OCI-LY1 (cell line): ENCODE measurements at regions not wholly inside any gene's neighbourhood (a gene's known extent, or its start where the extent isn't known, plus 50 kb on each side); places are given as distances from the start of the nearest gene placed in this dataset.

ENCODE experiments used
- H2AFZ ChIP-seq: fragments of 200-600 bp; sonication (generic), shearing (Covaris generic); 2 replicates; pipeline ENCODE4 v1.6.0; 2014; ENCODE audit warnings: antibody characterized with exemption, mild to moderate bottlenecking, low read length
- H3F3A ChIP-seq: fragments of 200-600 bp; sonication (generic), shearing (Covaris generic); 2 replicates; pipeline ENCODE4 v1.6.0; 2014; ENCODE audit warnings: mild to moderate bottlenecking, antibody characterized with exemption, low read length, moderate library complexity; ENCODE audit not compliant: insufficient read depth
- H3K27ac ChIP-seq: fragments of 200-600 bp; sonication (generic); 2 replicates; pipeline ENCODE4 v1.5.1; 2014; ENCODE audit warnings: low read length, mixed run types, mild to moderate bottlenecking, low read depth; ENCODE audit not compliant: poor library complexity, severe bottlenecking
- H3K27me3 ChIP-seq: fragments of 200-600 bp; sonication (generic); 2 replicates; pipeline ENCODE4 v1.6.0; 2014; ENCODE audit warnings: antibody characterized with exemption, mild to moderate bottlenecking, low read length, moderate library complexity; ENCODE audit not compliant: insufficient read depth
- H3K36me3 ChIP-seq: fragments of 200-600 bp; sonication (generic); 2 replicates; pipeline ENCODE4 v1.6.1; 2014; ENCODE audit warnings: mild to moderate bottlenecking, antibody characterized with exemption, low read length, moderate library complexity, mixed read lengths; ENCODE audit not compliant: insufficient read depth
- H3K4me1 ChIP-seq: fragments of 200-600 bp; sonication (generic); 2 replicates; pipeline ENCODE4 v1.5.1; 2014; ENCODE audit warnings: mild to moderate bottlenecking, low read length, moderate library complexity; ENCODE audit not compliant: insufficient read depth, severe bottlenecking
- H3K4me2 ChIP-seq: fragments of 200-600 bp; sonication (generic), shearing (Covaris generic); 2 replicates; pipeline ENCODE4 v1.6.1; 2014; ENCODE audit warnings: low read length
- H3K4me3 ChIP-seq: fragments of 200-600 bp; sonication (generic); 2 replicates; pipeline ENCODE4 v1.5.1; 2014; ENCODE audit warnings: low read length, low read depth, mild to moderate bottlenecking, mixed read lengths; ENCODE audit not compliant: poor library complexity, severe bottlenecking
- H3K79me2 ChIP-seq: fragments of 200-600 bp; shearing (Covaris generic); 2 replicates; pipeline ENCODE4 v1.6.1; 2016; ENCODE audit warnings: mixed run types, low read length, mixed read lengths; ENCODE audit not compliant: insufficient read depth
- H3K9ac ChIP-seq: fragments of 200-600 bp; sonication (generic), shearing (Covaris generic); 2 replicates; pipeline ENCODE4 v1.6.1; 2014; ENCODE audit warnings: mild to moderate bottlenecking, low read length, mixed read lengths
- H3K9me2 ChIP-seq: fragments of 200-600 bp; sonication (generic), shearing (Covaris generic); 2 replicates; pipeline ENCODE4 v1.6.1; 2014; ENCODE audit warnings: low read depth, mild to moderate bottlenecking, low read length, mixed read lengths
- H3K9me3 ChIP-seq: fragments of 200-600 bp; shearing (Covaris generic); 2 replicates; pipeline ENCODE4 v1.6.1; 2014; ENCODE audit warnings: low read length, mixed read lengths
- H4K20me1 ChIP-seq: fragments of 200-600 bp; sonication (generic), shearing (Covaris generic); 2 replicates; pipeline ENCODE4 v1.6.0; 2016; ENCODE audit warnings: mild to moderate bottlenecking, low read length; ENCODE audit not compliant: insufficient read depth
- CTCF ChIP-seq: fragments of 200-600 bp; sonication (generic), shearing (Covaris generic); IDR thresholded peaks from 2 replicates; pipeline ENCODE4 v1.5.1; 2017; ENCODE audit warnings: mild to moderate bottlenecking, antibody characterized with exemption, low read length, moderate library complexity, mixed read lengths
- EZH2 ChIP-seq: fragments of 200-600 bp; sonication (generic), shearing (Covaris generic); IDR thresholded peaks from 2 replicates; pipeline ENCODE4 v1.8.0; 2017; ENCODE audit warnings: borderline replicate concordance, mixed run types, mild to moderate bottlenecking, antibody characterized with exemption, low read length, moderate library complexity, mixed read lengths

GRCh38 chr14:28690029-28690692 lies 76.4 kb upstream of the FOXG1 start:
- no peak for TF ChIP-seq CTCF
- no peak for TF ChIP-seq EZH2
- Histone ChIP-seq H2AFZ (no peak overlapping the region), H3K9ac (no peak overlapping the region), H3F3A (no peaks in the 10 kb centered on the region), H3K4me2 (no peak overlapping the region), H3K27me3 (no peaks in the 10 kb centered on the region), H3K4me1 (no peaks in the 10 kb centered on the region), H3K36me3 (no peaks in the 10 kb centered on the region), H3K79me2 (no peaks in the 10 kb centered on the region), H3K9me2 (no peaks in the 10 kb centered on the region), H3K27ac (no peak overlapping the region), H3K4me3 (no peak overlapping the region), H4K20me1 (no peaks in the 10 kb centered on the region), H3K9me3 (no peaks in the 10 kb centered on the region)

GRCh38 chr14:28695109-28695508 lies 71.5 kb upstream of the FOXG1 start:
- no peaks in the 10 kb centered on the region for H3K36me3 ChIP-seq
- H2AFZ ChIP-seq: no peak overlapping the region
- no peaks in the 10 kb centered on the region for H3K27me3 ChIP-seq
- no peak overlapping the region for H3K4me2 ChIP-seq
- H3K27ac ChIP-seq: no peak overlapping the region
- H3K9me2 ChIP-seq: no peaks in the 10 kb centered on the region
- no peaks in the 10 kb centered on the region for H4K20me1 ChIP-seq
- no peaks in the 10 kb centered on the region for H3K79me2 ChIP-seq
- no peak overlapping the region for H3K4me3 ChIP-seq
- H3F3A ChIP-seq: no peaks in the 10 kb centered on the region
- no peaks in the 10 kb centered on the region for H3K9me3 ChIP-seq
- H3K4me1 ChIP-seq: no peaks in the 10 kb centered on the region
- H3K9ac ChIP-seq: no peak overlapping the region
- TF ChIP-seq CTCF (no peak), EZH2 (no peak)

GRCh38 chr14:28701733-28702132 lies 64.9 kb upstream of the FOXG1 start:
- no peaks in the 10 kb centered on the region for H3F3A ChIP-seq
- H4K20me1 ChIP-seq: no peaks in the 10 kb centered on the region
- H3K9ac ChIP-seq: no peak overlapping the region
- no peak overlapping the region for H3K4me3 ChIP-seq
- H2AFZ ChIP-seq: no peak overlapping the region
- no peaks in the 10 kb centered on the region for H3K9me2 ChIP-seq
- no peak overlapping the region for H3K4me2 ChIP-seq
- H3K27me3 ChIP-seq: no peaks in the 10 kb centered on the region
- H3K4me1 ChIP-seq: no peaks in the 10 kb centered on the region
- no peaks in the 10 kb centered on the region for H3K79me2 ChIP-seq
- H3K27ac ChIP-seq: no peak overlapping the region
- no peaks in the 10 kb centered on the region for H3K9me3 ChIP-seq
- TF ChIP-seq EZH2: no peak
- TF ChIP-seq CTCF: no peak
- H3K36me3 ChIP-seq: no peaks in the 10 kb centered on the region
